ENCODE measurements at regions not wholly inside any gene's neighbourhood (a gene's known extent, or its start where the extent isn't known, plus 50 kb on each side); places are given as distances from the start of the nearest gene placed in this dataset.

GRCh38 chr12:114917307-114917706 lies 233.3 kb upstream of the TBX3 start:
- TF ChIP-seq SUZ12 (IDR thresholded peaks at IDR 0.05) (no peak), FOXA1 (IDR thresholded peaks at IDR 0.05) (no peak)
